Activated naive CD8-positive, alpha-beta T cell treated with anti-CD3 and anti-CD28 coated beads, Interleukin-2, amount 50 U/mL, for 24 hours (primary cell): ENCODE measurements at regions not wholly inside any gene's neighbourhood (a gene's known extent, or its start where the extent isn't known, plus 50 kb on each side); places are given as distances from the start of the nearest gene placed in this dataset.

Experiments
- ATAC-seq: fragments of 150-1000 bp; cut with Tn5 transposase; one replicate; pipeline ENCODE4 v1.10.0; 2021
- DNase-seq: peaks from one replicate; pipeline ENCODE4 v3.0.0; 2021
- H3K27ac Mint-ChIP-seq: one replicate; pipeline ENCODE4 v1.8.0; 2021; ENCODE audit warnings: mild to moderate bottlenecking, mixed read lengths
- H3K27me3 Mint-ChIP-seq: one replicate; pipeline ENCODE4 v1.8.0; 2021; ENCODE audit warnings: mixed read lengths
- H3K36me3 Mint-ChIP-seq: one replicate; pipeline ENCODE4 v1.8.0; 2021; ENCODE audit warnings: low read depth, mixed read lengths
- H3K4me1 Mint-ChIP-seq: one replicate; pipeline ENCODE4 v1.8.0; 2021; ENCODE audit warnings: mixed read lengths
- H3K4me3 Mint-ChIP-seq: one replicate; pipeline ENCODE4 v1.8.0; 2021; ENCODE audit warnings: mild to moderate bottlenecking, moderate library complexity, mixed read lengths
- H3K9me3 Mint-ChIP-seq: one replicate; pipeline ENCODE4 v1.8.0; 2021; ENCODE audit warnings: mixed read lengths

DNA sequence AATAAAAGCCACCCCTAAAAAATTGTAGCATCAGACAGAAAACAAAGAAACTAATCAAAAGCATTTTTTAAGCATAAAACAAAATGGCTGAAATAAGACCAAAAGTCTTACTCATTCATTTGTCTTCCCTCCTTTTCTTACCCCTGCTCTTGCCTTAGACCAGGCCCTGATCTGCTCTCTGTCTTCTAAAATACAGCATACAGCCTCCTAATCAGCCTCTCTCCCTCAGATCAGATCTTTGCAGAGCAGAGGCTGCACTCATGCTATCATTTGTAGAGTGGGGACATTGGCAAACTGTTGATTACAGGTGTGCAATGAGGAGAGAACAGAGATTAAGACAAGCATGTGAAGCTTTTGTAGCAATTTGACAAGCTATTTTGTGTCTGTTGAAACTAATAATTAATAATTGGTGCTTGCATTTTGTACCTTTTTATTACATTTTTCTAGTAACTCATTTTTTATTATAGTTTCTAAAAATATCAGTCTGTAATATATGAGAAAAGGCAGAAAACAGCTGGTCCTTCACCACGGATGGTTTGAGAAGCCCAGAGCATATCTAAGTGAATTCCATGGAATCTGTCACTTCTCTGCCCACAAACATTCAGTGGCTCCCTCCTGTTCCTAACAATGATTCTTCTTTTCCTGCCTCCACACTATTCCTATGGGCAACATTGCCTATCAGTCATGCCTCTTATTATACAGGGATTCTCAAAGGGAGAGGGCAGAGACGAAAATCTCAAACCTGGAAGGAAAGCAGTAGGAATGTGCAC, 286.2 kb upstream of the STT3B start:
- ATAC-seq, result no peak
- no peak for DNase-seq
- peaks cover 3% of the 10 kb centered on the region for H3K36me3 Mint-ChIP-seq
- no peaks in the 10 kb centered on the region for H3K27me3 Mint-ChIP-seq
- H3K4me3 Mint-ChIP-seq, result no peak overlapping the region
- H3K27ac Mint-ChIP-seq, result no peak overlapping the region
- peaks cover 53% of the 10 kb centered on the region for H3K4me1 Mint-ChIP-seq
- H3K9me3 Mint-ChIP-seq, result peaks cover 13% of the 10 kb centered on the region

DNA sequence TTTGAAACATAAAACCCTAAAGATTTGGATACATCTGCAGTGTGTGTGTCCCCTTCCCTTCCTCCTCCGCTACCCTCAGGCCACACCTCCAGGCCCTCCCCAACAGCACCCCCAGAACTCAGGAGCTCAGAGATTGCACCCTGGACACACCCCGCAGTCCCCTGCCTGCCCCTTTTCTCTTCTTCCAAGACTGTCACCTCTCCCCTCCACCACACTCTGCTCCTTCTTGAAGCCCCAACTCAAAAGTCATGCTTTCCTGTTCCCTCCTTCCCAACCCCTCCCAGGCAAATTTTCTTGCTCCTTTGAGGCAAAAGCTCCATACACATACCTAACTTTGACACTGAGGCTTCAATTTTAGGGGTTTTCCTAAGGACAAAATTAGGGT, 285.7 kb upstream of the STT3B start:
- Mint-ChIP-seq H3K27me3 (no peaks in the 10 kb centered on the region), H3K36me3 (peaks cover 3% of the 10 kb centered on the region), H3K4me3 (no peak overlapping the region), H3K27ac (no peak overlapping the region), H3K9me3 (peaks cover 13% of the 10 kb centered on the region), H3K4me1 (peaks cover 50% of the 10 kb centered on the region)
- no peak for ATAC-seq
- no peak for DNase-seq

- H3K4me1 Mint-ChIP-seq, result peaks cover 54% of the 10 kb centered on the region
- DNase-seq, result no peak
- H3K27ac Mint-ChIP-seq, result peak overlapping the region; percentile 81
- peaks cover 3% of the 10 kb centered on the region for H3K36me3 Mint-ChIP-seq
- peaks cover 17% of the 10 kb centered on the region for H3K9me3 Mint-ChIP-seq
- H3K27me3 Mint-ChIP-seq, result no peaks in the 10 kb centered on the region
- ATAC-seq, result peak; percentile 23
- no peak overlapping the region for H3K4me3 Mint-ChIP-seq
These were observed 284.7 kb upstream of the STT3B start for GRCh38 chr3:31247850-31248562.

GRCh38 chr3:31248563-31248992, 284.1 kb upstream of the STT3B start:
- Mint-ChIP-seq H3K4me3 (no peak overlapping the region), H3K9me3 (peaks cover 17% of the 10 kb centered on the region), H3K27me3 (no peaks in the 10 kb centered on the region), H3K4me1 (peaks cover 57% of the 10 kb centered on the region), H3K36me3 (peaks cover 4% of the 10 kb centered on the region), H3K27ac (peak overlapping the region; percentile 81)
- DNase-seq (no peak), ATAC-seq (no peak)

DNA sequence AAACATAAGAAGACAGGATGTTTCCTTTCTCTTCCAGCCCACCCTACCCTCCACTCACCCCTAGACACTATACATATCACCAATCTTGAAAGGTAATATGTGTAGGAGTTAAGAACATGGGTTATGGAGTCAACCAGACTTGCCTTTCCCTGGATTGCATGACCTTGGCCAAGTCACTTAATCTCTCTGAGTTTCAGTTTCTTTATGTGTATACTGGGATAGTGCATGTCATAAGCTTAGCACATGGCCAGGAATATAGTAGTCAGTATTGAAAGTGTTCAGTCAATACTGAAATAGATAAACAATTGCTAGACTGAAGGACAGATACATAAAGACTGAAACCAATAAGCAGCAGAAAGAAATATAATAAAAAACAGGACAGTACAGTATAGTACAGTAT, 283.2 kb upstream of the STT3B start:
- peak; percentile 38 for ATAC-seq
- peaks cover 19% of the 10 kb centered on the region for H3K9me3 Mint-ChIP-seq
- no peak for DNase-seq
- H3K27me3 Mint-ChIP-seq, result no peaks in the 10 kb centered on the region
- peaks cover 7% of the 10 kb centered on the region for H3K36me3 Mint-ChIP-seq
- peak overlapping the region; percentile 71 for H3K27ac Mint-ChIP-seq
- H3K4me1 Mint-ChIP-seq, result peaks cover 67% of the 10 kb centered on the region
- H3K4me3 Mint-ChIP-seq, result no peak overlapping the region

- ATAC-seq, result no peak
- DNase-seq, result no peak
- peak overlapping the region; percentile 71 for H3K27ac Mint-ChIP-seq
- H3K9me3 Mint-ChIP-seq, result peaks cover 13% of the 10 kb centered on the region
- peaks cover 7% of the 10 kb centered on the region for H3K36me3 Mint-ChIP-seq
- no peaks in the 10 kb centered on the region for H3K27me3 Mint-ChIP-seq
- no peak overlapping the region for H3K4me3 Mint-ChIP-seq
- peaks cover 67% of the 10 kb centered on the region for H3K4me1 Mint-ChIP-seq
These were observed 282.5 kb upstream of the STT3B start for GRCh38 chr3:31250116-31250777.

DNA sequence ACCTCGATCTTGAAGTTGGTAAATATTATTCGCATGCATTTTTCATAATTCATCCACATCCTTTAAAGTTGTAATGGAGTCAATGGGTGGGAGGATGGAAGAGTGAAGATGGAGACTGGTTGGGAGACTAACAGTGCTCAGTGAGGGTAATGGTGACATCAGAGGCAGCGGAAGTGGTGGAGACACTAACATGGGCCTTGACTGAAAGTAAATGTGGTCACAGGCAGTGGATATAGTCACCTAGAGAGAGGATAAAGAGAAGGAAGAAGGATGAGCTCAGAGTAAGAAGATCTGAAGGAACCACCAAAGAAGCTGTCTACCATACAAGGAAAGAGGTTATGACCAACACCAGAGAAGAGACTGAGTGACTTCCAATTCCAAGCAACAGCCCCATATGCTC, 281.6 kb upstream of the STT3B start:
- Mint-ChIP-seq H3K4me3 (no peak overlapping the region), H3K36me3 (peaks cover 7% of the 10 kb centered on the region), H3K9me3 (peaks cover 16% of the 10 kb centered on the region), H3K27me3 (no peaks in the 10 kb centered on the region), H3K4me1 (peaks cover 67% of the 10 kb centered on the region), H3K27ac (peak overlapping the region; percentile 77)
- peak; percentile 13 for ATAC-seq
- no peak for DNase-seq

DNA sequence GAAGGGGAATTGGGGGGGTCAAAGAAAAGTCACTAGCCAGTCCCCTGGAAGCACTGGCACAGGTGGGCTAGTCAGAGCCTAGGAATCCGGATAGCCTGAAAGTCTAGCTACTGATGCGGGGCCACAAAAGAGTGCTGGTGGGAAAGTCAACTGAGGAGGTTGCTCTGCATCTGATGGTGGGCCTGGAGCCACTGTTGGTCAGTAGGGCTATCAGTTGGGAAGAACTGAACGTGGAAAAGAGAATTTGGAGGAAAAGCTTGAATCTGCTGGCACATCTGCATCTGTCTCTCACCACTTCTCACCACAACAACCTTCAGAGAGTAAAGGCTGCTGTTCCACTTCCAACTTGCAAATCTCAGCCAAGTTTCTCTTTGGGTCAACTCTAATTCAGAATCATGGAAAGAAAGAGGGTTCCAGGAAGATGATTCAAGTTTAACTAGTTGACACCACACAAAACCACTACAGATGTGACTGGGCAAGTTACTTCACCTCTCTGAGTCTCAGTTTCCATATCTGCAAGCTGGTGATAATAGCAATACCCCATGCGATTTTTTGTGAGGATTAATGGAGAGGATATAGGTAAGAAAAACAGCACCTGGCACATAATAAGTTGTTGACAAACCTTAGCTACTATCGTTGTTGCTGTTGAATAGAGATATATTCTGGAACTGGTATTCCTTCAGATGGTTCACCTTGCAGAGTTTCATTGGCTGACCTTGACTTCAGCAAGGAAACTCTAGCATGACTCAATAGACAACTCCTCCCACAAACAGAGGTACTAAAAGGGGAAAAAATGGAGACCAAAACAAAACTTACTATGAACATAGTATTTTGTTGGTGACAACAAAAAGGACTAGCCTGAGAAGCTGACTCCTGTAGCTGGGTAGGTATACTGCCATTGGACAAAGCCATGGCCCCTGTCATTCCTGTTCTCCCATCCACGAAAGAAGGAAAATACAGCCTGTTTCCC, 280.2 kb upstream of the STT3B start:
- Mint-ChIP-seq H3K4me1 (peaks cover 66% of the 10 kb centered on the region), H3K4me3 (peak overlapping the region; percentile 19), H3K27me3 (no peaks in the 10 kb centered on the region), H3K36me3 (peaks cover 7% of the 10 kb centered on the region), H3K27ac (peak overlapping the region; percentile 93), H3K9me3 (peaks cover 19% of the 10 kb centered on the region)
- ATAC-seq (peak; percentile 70), DNase-seq (no peak)

- Mint-ChIP-seq H3K9me3 (peaks cover 19% of the 10 kb centered on the region), H3K27ac (peak overlapping the region; percentile 93), H3K4me3 (no peak overlapping the region), H3K4me1 (peaks cover 54% of the 10 kb centered on the region), H3K36me3 (peaks cover 7% of the 10 kb centered on the region), H3K27me3 (no peaks in the 10 kb centered on the region)
- ATAC-seq (peak; percentile 34), DNase-seq (no peak)
These were observed 278.9 kb upstream of the STT3B start for GRCh38 chr3:31253782-31254181.

- H3K9me3 Mint-ChIP-seq, result peaks cover 19% of the 10 kb centered on the region
- peaks cover 7% of the 10 kb centered on the region for H3K36me3 Mint-ChIP-seq
- no peak overlapping the region for H3K4me3 Mint-ChIP-seq
- no peaks in the 10 kb centered on the region for H3K27me3 Mint-ChIP-seq
- peak overlapping the region; percentile 93 for H3K27ac Mint-ChIP-seq
- DNase-seq (no peak), ATAC-seq (no peak)
- H3K4me1 Mint-ChIP-seq, result peaks cover 47% of the 10 kb centered on the region
These were observed 278.2 kb upstream of the STT3B start for GRCh38 chr3:31254483-31254882.

- Mint-ChIP-seq H3K4me3 (no peak overlapping the region), H3K27me3 (no peaks in the 10 kb centered on the region), H3K36me3 (peaks cover 7% of the 10 kb centered on the region), H3K27ac (no peak overlapping the region), H3K9me3 (peaks cover 20% of the 10 kb centered on the region), H3K4me1 (peaks cover 41% of the 10 kb centered on the region)
- DNase-seq (no peak), ATAC-seq (no peak)
These were observed 277.6 kb upstream of the STT3B start for GRCh38 chr3:31255007-31255581.

DNA sequence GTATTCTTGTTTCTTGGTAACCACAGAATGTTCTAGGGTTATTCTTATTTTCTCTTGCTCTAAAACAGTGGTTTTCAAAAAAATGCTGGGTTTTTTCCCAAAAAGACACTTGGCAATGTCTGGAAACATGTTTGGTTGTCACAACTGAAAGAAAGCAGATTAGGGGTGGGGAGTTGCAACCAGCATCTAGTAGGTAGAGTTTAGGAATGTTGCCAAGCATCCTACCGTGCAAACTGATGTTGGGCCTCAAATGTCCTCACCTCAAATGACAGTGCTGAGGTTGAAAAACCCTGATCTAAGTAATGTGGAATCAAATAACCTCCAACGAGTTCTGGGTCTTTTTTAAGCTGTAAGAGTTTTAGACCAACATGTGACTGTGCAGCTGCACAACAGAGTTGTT, 270.5 kb upstream of the STT3B start:
- H3K4me1 Mint-ChIP-seq, result no peaks in the 10 kb centered on the region
- ATAC-seq (no peak), DNase-seq (no peak)
- H3K36me3 Mint-ChIP-seq, result peaks cover 1% of the 10 kb centered on the region
- H3K27me3 Mint-ChIP-seq, result no peaks in the 10 kb centered on the region
- no peak overlapping the region for H3K4me3 Mint-ChIP-seq
- no peak overlapping the region for H3K27ac Mint-ChIP-seq
- H3K9me3 Mint-ChIP-seq, result peaks cover 4% of the 10 kb centered on the region

DNA sequence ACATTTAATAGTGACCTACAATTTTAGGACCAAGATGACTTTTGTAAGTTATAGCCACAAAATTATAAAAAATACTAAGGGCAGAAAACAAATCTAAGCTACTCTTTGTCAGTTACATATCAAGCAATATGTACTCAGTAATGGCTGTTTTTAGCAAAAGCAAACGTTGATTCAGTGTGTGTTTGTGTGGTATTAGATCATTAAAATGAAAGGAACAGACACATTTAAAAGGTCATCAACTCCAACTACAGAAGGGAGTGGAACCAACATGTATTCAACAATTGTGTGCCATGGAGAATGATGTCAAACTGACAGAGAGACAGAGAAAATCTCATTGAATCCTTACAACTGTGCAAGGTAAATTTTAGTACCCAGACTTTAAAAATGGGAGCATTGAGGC, 268.8 kb upstream of the STT3B start:
- H3K27ac Mint-ChIP-seq, result no peak overlapping the region
- peaks cover 4% of the 10 kb centered on the region for H3K9me3 Mint-ChIP-seq
- no peak for ATAC-seq
- peaks cover 1% of the 10 kb centered on the region for H3K36me3 Mint-ChIP-seq
- peaks cover 5% of the 10 kb centered on the region for H3K4me1 Mint-ChIP-seq
- H3K4me3 Mint-ChIP-seq, result no peak overlapping the region
- no peaks in the 10 kb centered on the region for H3K27me3 Mint-ChIP-seq
- DNase-seq, result no peak
